Mesendoderm (in vitro differentiated cells): ENCODE measurements at regions not wholly inside any gene's neighbourhood (a gene's known extent, or its start where the extent isn't known, plus 50 kb on each side); places are given as distances from the start of the nearest gene placed in this dataset.
A peak's percentile ranks its signal among the peaks of the same experiment; 100 is the strongest.

Source experiments
- DNase-seq: peaks from one replicate; pipeline ENCODE4 v3.0.0; 2013
- H2AK5ac ChIP-seq: 2 replicates; pipeline ENCODE4 v1.6.1; 2013; ENCODE audit warnings: low read length, inconsistent platforms
- H2BK120ac ChIP-seq: 2 replicates; pipeline ENCODE4 v1.6.1; 2013; ENCODE audit warnings: low read depth, mild to moderate bottlenecking, low read length, moderate library complexity, mixed read lengths
- H2BK15ac ChIP-seq: replicated peaks from 2 replicates; pipeline ENCODE4 v1.6.1; 2013; ENCODE audit warnings: low read depth, mild to moderate bottlenecking, moderate library complexity
- H2BK5ac ChIP-seq: 2 replicates; pipeline ENCODE4 v1.6.1; 2013; ENCODE audit warnings: low read length, inconsistent platforms
- H3K18ac ChIP-seq: 2 replicates; pipeline ENCODE4 v1.6.1; 2013; ENCODE audit warnings: mild to moderate bottlenecking, low read length, mixed read lengths
- H3K23ac ChIP-seq: one replicate; pipeline ENCODE4 v1.6.1; 2013; ENCODE audit warnings: low read length
- H3K27ac ChIP-seq: 2 replicates; pipeline ENCODE4 v1.5.1; 2013; ENCODE audit warnings: low read depth, mild to moderate bottlenecking, inconsistent platforms, low read length, moderate library complexity
- H3K27me3 ChIP-seq: 2 replicates; pipeline ENCODE4 v1.6.1; 2013; ENCODE audit warnings: low read length, control low read depth, mild to moderate bottlenecking, inconsistent platforms; ENCODE audit not compliant: insufficient read depth, poor library complexity
- H3K36me3 ChIP-seq: 2 replicates; pipeline ENCODE4 v1.6.1; 2013; ENCODE audit warnings: low read length, inconsistent platforms; ENCODE audit not compliant: control insufficient read depth, insufficient read depth
- H3K4ac ChIP-seq: one replicate; pipeline ENCODE4 v1.6.1; 2013; ENCODE audit warnings: low read depth, mild to moderate bottlenecking, low read length, moderate library complexity
- H3K4me1 ChIP-seq: 2 replicates; pipeline ENCODE4 v1.6.1; 2013; ENCODE audit warnings: low read depth, low read length, inconsistent platforms; ENCODE audit not compliant: control insufficient read depth
- H3K4me2 ChIP-seq: 2 replicates; pipeline ENCODE4 v1.6.1; 2013; ENCODE audit warnings: low read length
- H3K4me3 ChIP-seq: 2 replicates; pipeline ENCODE4 v1.5.1; 2013; ENCODE audit warnings: mild to moderate bottlenecking, low read length
- H3K56ac ChIP-seq: one replicate; pipeline ENCODE4 v1.6.1; 2013; ENCODE audit warnings: low read length
- H3K79me1 ChIP-seq: 2 replicates; pipeline ENCODE4 v1.6.1; 2013; ENCODE audit warnings: low read length, inconsistent platforms
- H3K79me2 ChIP-seq: 2 replicates; pipeline ENCODE4 v1.6.1; 2013; ENCODE audit warnings: mild to moderate bottlenecking, low read length; ENCODE audit not compliant: control insufficient read depth, insufficient read depth
- H3K9ac ChIP-seq: 2 replicates; pipeline ENCODE4 v1.6.1; 2013; ENCODE audit warnings: low read length, inconsistent platforms
- H4K5ac ChIP-seq: one replicate; pipeline ENCODE4 v1.6.1; 2013; ENCODE audit warnings: low read length
- H4K8ac ChIP-seq: one replicate; pipeline ENCODE4 v1.6.1; 2013; ENCODE audit warnings: low read depth, mild to moderate bottlenecking, control low read depth, low read length, moderate library complexity
- WGBS: extraction: QIAGEN DNeasy Blood & Tissue Kit; methylation state at CpG from one replicate; pipeline ENCODE4 v1.1.7; 2013; ENCODE audit warnings: low lambda C conversion rate, missing lambda C conversion rate; ENCODE audit not compliant: insufficient coverage; ENCODE audit errors: extremely low coverage; 5-methylcytosine and 5-hydroxymethylcytosine counted together

DNA sequence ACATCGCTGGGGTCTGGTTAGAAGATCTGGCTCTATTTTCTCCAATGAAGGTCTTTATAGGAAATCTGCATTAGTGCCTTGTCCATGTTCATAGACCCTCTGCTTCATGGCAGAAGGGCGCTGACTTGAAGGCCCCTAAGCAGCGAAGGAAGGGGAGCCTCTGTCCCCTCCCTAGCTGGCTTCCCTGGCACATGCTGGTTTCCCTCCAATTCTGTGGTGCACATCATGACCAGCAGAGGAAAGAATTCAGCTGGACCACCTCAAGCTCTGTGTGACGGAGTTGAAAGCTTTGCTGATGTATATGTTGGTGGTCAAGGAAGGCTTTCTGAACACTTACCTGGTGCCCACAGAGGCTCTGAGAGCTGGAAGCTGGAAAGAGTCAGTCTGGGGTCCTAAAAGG, 129.7 kb upstream of the MYLIP start:
- Histone ChIP-seq H3K4me3 (no peak overlapping the region), H3K4ac (no peak overlapping the region), H4K8ac (no peak overlapping the region), H3K9ac (no peak overlapping the region), H3K23ac (no peak overlapping the region), H3K36me3 (no peaks in the 10 kb centered on the region), H3K27ac (no peak overlapping the region), H3K79me2 (no peaks in the 10 kb centered on the region), H3K4me1 (no peaks in the 10 kb centered on the region), H2BK15ac (no peak overlapping the region), H3K18ac (no peak overlapping the region), H2BK120ac (no peak overlapping the region), H3K4me2 (no peak overlapping the region), H3K27me3 (no peaks in the 10 kb centered on the region), H2BK5ac (no peak overlapping the region), H4K5ac (no peak overlapping the region), H3K79me1 (no peaks in the 10 kb centered on the region), H2AK5ac (no peak overlapping the region), H3K56ac (no peak overlapping the region)
- WGBS = no CpG with 5 or more reads among the region's 4 CpGs
- DNase-seq = no peak

DNA sequence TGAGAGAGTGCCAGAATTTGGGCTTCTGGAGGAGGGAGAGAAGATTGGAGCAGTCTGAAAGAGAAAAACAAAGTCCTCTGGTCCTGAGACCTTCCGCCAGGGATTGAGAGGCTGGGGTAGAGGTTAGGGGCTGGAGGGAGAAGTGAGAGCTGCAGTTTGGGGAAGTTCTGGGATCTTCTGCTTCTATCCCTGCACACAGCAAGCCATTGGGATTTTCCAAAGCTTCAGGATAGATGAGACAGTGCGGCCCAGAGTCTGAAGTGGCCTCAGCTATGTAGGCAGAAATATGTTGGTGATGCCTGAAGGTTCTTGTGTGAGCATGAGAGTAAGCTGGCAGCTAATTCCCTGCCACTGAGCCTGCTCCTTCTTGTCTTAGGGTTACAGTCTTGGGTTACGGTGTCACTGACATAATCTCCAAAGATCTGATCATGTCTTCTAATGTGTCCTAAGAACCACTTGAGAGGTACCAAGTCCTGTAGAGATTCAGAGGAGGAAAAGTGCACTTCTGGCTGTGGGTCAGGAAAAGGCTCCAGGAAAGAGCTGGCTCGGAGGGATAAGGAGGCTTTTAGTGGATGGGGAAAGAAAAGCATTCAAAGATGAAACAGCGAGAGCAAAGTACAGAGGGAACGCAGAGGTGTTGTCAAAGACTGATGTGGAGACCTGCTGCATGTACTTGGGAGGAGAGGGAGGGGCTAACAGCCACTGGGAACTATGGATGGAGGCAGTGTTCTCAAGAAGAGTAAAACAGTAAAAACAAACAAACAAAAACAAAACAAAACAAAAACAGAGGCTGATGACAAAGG, 131.1 kb upstream of the MYLIP start:
- no peak overlapping the region for H3K23ac ChIP-seq
- no peak overlapping the region for H3K4ac ChIP-seq
- H3K4me3 ChIP-seq = no peak overlapping the region
- no peak overlapping the region for H2AK5ac ChIP-seq
- no peak overlapping the region for H4K5ac ChIP-seq
- no peak overlapping the region for H3K9ac ChIP-seq
- no peak overlapping the region for H4K8ac ChIP-seq
- H3K18ac ChIP-seq = no peak overlapping the region
- no peaks in the 10 kb centered on the region for H3K79me2 ChIP-seq
- no peaks in the 10 kb centered on the region for H3K79me1 ChIP-seq
- no peak overlapping the region for H3K27ac ChIP-seq
- no peak overlapping the region for H3K4me2 ChIP-seq
- H3K36me3 ChIP-seq = no peaks in the 10 kb centered on the region
- no CpG with 5 or more reads among the region's 6 CpGs for WGBS
- H3K4me1 ChIP-seq = no peaks in the 10 kb centered on the region
- no peak overlapping the region for H2BK120ac ChIP-seq
- no peak for DNase-seq
- H2BK5ac ChIP-seq = no peak overlapping the region
- no peak overlapping the region for H3K56ac ChIP-seq
- H2BK15ac ChIP-seq = no peak overlapping the region
- H3K27me3 ChIP-seq = no peaks in the 10 kb centered on the region

DNA sequence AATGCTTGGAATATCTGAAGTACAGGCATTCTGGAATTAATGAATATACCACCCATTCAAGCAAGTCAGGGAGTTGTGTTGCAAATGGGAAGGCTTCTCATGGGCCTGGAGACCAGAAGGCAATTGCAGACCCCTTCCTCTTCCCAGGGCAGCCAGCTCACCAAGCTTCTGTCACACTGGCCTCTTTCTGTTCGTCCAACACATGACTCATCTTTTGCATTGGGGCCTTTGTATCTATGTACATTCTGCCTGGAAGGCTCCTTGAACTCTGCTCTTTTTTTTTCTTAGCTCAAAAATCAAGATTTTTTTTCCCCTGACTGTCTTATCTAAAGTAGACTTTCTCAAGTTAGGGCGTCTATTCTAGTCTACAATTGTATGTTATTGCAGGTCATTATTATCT, 132.9 kb upstream of the MYLIP start:
- no peak overlapping the region for H3K23ac ChIP-seq
- H4K8ac ChIP-seq = no peak overlapping the region
- H2BK5ac ChIP-seq = no peak overlapping the region
- no peak overlapping the region for H3K18ac ChIP-seq
- no peaks in the 10 kb centered on the region for H3K79me2 ChIP-seq
- H3K27me3 ChIP-seq = no peaks in the 10 kb centered on the region
- no peak for DNase-seq
- no peak overlapping the region for H3K4me2 ChIP-seq
- H3K27ac ChIP-seq = no peak overlapping the region
- no peak overlapping the region for H2BK15ac ChIP-seq
- no peaks in the 10 kb centered on the region for H3K36me3 ChIP-seq
- H2BK120ac ChIP-seq = no peak overlapping the region
- no peaks in the 10 kb centered on the region for H3K4me1 ChIP-seq
- no peak overlapping the region for H3K4me3 ChIP-seq
- H3K56ac ChIP-seq = no peak overlapping the region
- WGBS = no CpG with 5 or more reads among the region's 2 CpGs
- H3K79me1 ChIP-seq = no peaks in the 10 kb centered on the region
- no peak overlapping the region for H3K9ac ChIP-seq
- no peak overlapping the region for H2AK5ac ChIP-seq
- H3K4ac ChIP-seq = no peak overlapping the region
- H4K5ac ChIP-seq = no peak overlapping the region

- WGBS = no CpG with 5 or more reads among the region's 2 CpGs
- Histone ChIP-seq H3K79me2 (no peaks in the 10 kb centered on the region), H2BK15ac (no peak overlapping the region), H3K27me3 (no peaks in the 10 kb centered on the region), H3K23ac (no peak overlapping the region), H3K4me3 (no peak overlapping the region), H3K36me3 (no peaks in the 10 kb centered on the region), H2BK120ac (no peak overlapping the region), H3K79me1 (no peaks in the 10 kb centered on the region), H4K5ac (no peak overlapping the region), H4K8ac (no peak overlapping the region), H3K18ac (no peak overlapping the region), H3K9ac (no peak overlapping the region), H3K27ac (no peak overlapping the region), H3K56ac (no peak overlapping the region), H2AK5ac (no peak overlapping the region), H2BK5ac (no peak overlapping the region), H3K4me2 (no peak overlapping the region), H3K4me1 (no peaks in the 10 kb centered on the region), H3K4ac (no peak overlapping the region)
- DNase-seq = no peak
These were observed 133.4 kb upstream of the MYLIP start for GRCh38 chr6:15995493-15995892.

DNA sequence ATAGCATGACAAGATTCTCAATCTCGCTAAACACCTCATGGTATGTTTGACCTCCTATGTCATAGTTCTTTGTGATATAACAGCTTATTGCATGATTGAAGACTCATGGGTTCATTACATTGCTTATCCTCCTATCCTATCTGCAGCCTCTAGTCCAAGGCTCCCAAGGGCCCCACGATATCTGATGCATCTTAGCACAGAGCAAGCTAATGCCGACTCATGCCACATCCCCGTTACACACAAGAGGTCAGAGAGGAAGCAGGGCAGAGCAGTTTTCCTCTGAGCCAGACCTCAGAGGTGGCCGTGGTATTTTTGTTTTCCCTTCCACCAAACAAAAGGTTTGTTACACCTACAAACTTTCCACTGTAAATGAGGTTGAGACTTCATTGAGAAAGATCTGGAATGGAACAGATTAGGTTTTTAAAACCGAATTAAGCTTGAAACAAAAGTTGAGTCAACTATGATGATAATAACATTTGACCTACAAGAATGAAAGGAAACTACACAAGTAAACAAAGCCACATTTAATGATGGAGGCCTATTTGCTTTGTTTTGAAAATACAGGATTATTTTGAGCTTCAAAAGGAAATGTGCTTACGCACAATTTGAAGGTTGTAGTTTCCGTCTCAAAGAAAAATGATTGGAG, 133.9 kb upstream of the MYLIP start:
- H2BK5ac ChIP-seq = no peak overlapping the region
- H3K79me1 ChIP-seq = no peaks in the 10 kb centered on the region
- WGBS = no CpG with 5 or more reads among the region's 8 CpGs
- no peak overlapping the region for H2AK5ac ChIP-seq
- H3K4me2 ChIP-seq = no peak overlapping the region
- H2BK15ac ChIP-seq = no peak overlapping the region
- no peak overlapping the region for H3K18ac ChIP-seq
- no peak overlapping the region for H4K5ac ChIP-seq
- no peak overlapping the region for H4K8ac ChIP-seq
- H3K36me3 ChIP-seq = no peaks in the 10 kb centered on the region
- peak; percentile 11 for DNase-seq
- H3K27ac ChIP-seq = no peak overlapping the region
- H3K23ac ChIP-seq = no peak overlapping the region
- H2BK120ac ChIP-seq = no peak overlapping the region
- H3K4me3 ChIP-seq = no peak overlapping the region
- no peaks in the 10 kb centered on the region for H3K27me3 ChIP-seq
- no peak overlapping the region for H3K56ac ChIP-seq
- no peaks in the 10 kb centered on the region for H3K4me1 ChIP-seq
- no peaks in the 10 kb centered on the region for H3K79me2 ChIP-seq
- no peak overlapping the region for H3K4ac ChIP-seq
- H3K9ac ChIP-seq = no peak overlapping the region
